Right atrium auricular region (tissue), 2 donors: ENCODE measurements at regions not wholly inside any gene's neighbourhood (a gene's known extent, or its start where the extent isn't known, plus 50 kb on each side); places are given as distances from the start of the nearest gene placed in this dataset.

Source experiments
- DNase-seq: peaks from one replicate; pipeline ENCODE4 v3.0.0-alpha.2; 2019; ENCODE audit warnings: low spot score
- H3K27ac ChIP-seq, 2 donors: fragments of 200-600 bp; sonication (generic); 1 replicate in 1 of 2; 2 replicates in 1 of 2; pipeline ENCODE4 v1.5.1; 2016 to 2019
- H3K27me3 ChIP-seq, 2 donors: fragments of 200-600 bp; sonication (generic); one replicate each; pipeline versions ENCODE4 v1.5.1 to v1.6.0; 2017 to 2019
- H3K36me3 ChIP-seq: fragments of 200-600 bp; sonication (generic); one replicate; pipeline ENCODE4 v1.5.1; 2016
- H3K4me1 ChIP-seq, 2 donors: fragments of 200-600 bp; sonication (generic); one replicate each; pipeline versions ENCODE4 v1.5.1 to v1.6.0; 2017 to 2019
- H3K4me3 ChIP-seq, 2 donors: fragments of 200-600 bp; sonication (generic); 1 replicate in 1 of 2; 2 replicates in 1 of 2; pipeline ENCODE4 v1.5.1; 2017 to 2019; ENCODE audit warnings: mild to moderate bottlenecking in 1 of 2, moderate library complexity in 1 of 2
- H3K9me3 ChIP-seq, 2 donors: fragments of 200-600 bp; sonication (generic); one replicate each; pipeline ENCODE4 v1.5.1; 2019
- CTCF ChIP-seq, 2 donors: fragments of 200-600 bp; sonication (generic); IDR thresholded peaks; one replicate each; pipeline ENCODE4 v1.5.1; 2019; ENCODE audit warnings: antibody characterized with exemption in 2 of 2

GRCh38 chr5:23635938-23636337 lies 128.5 kb downstream of the PRDM9 start:
- H3K27me3 ChIP-seq, result no peaks in the 10 kb centered on the region
- no peak overlapping the region for H3K4me3 ChIP-seq
- no peak for TF ChIP-seq CTCF (IDR thresholded peaks at IDR 0.05)
- H3K27ac ChIP-seq, result no peak overlapping the region
- H3K36me3 ChIP-seq, result no peaks in the 10 kb centered on the region
- DNase-seq, result no peak
- H3K4me1 ChIP-seq, result no peaks in the 10 kb centered on the region
- no peaks in the 10 kb centered on the region for H3K9me3 ChIP-seq

- H3K27ac ChIP-seq, result no peak overlapping the region
- no peak overlapping the region for H3K4me3 ChIP-seq
- no peak for DNase-seq
- H3K27me3 ChIP-seq, result no peaks in the 10 kb centered on the region
- H3K9me3 ChIP-seq, result no peaks in the 10 kb centered on the region
- TF ChIP-seq CTCF (IDR thresholded peaks at IDR 0.05), result no peak
- H3K4me1 ChIP-seq, result no peaks in the 10 kb centered on the region
- H3K36me3 ChIP-seq, result no peaks in the 10 kb centered on the region
Observed at GRCh38 chr5:23639326-23639725, 131.9 kb downstream of the PRDM9 start.

GRCh38 chr5:23648656-23649055 lies 141.2 kb downstream of the PRDM9 start:
- Histone ChIP-seq H3K9me3 (no peaks in the 10 kb centered on the region), H3K27ac (no peak overlapping the region), H3K27me3 (no peaks in the 10 kb centered on the region), H3K4me3 (no peak overlapping the region), H3K4me1 (no peaks in the 10 kb centered on the region), H3K36me3 (no peaks in the 10 kb centered on the region)
- no peak for DNase-seq
- TF ChIP-seq CTCF (IDR thresholded peaks at IDR 0.05), result no peak

- no peak for TF ChIP-seq CTCF (IDR thresholded peaks at IDR 0.05)
- H3K4me1 ChIP-seq, result no peaks in the 10 kb centered on the region
- H3K27ac ChIP-seq, result no peak overlapping the region
- no peaks in the 10 kb centered on the region for H3K27me3 ChIP-seq
- DNase-seq, result no peak
- H3K4me3 ChIP-seq, result no peak overlapping the region
- no peaks in the 10 kb centered on the region for H3K36me3 ChIP-seq
- H3K9me3 ChIP-seq, result no peaks in the 10 kb centered on the region
Observed at GRCh38 chr5:23649594-23649993, 142.2 kb downstream of the PRDM9 start.

- H3K4me1 ChIP-seq, result no peaks in the 10 kb centered on the region
- no peaks in the 10 kb centered on the region for H3K36me3 ChIP-seq
- H3K9me3 ChIP-seq, result no peaks in the 10 kb centered on the region
- TF ChIP-seq CTCF (IDR thresholded peaks at IDR 0.05), result no peak
- no peak for DNase-seq
- no peak overlapping the region for H3K4me3 ChIP-seq
- H3K27ac ChIP-seq, result no peak overlapping the region
- H3K27me3 ChIP-seq, result no peaks in the 10 kb centered on the region
Observed at GRCh38 chr5:23655674-23656073, 148.3 kb downstream of the PRDM9 start.

GRCh38 chr5:23675456-23675855 lies 168.0 kb downstream of the PRDM9 start:
- Histone ChIP-seq H3K4me1 (no peaks in the 10 kb centered on the region), H3K27ac (no peak overlapping the region), H3K27me3 (no peaks in the 10 kb centered on the region), H3K4me3 (no peak overlapping the region), H3K36me3 (no peaks in the 10 kb centered on the region), H3K9me3 (no peaks in the 10 kb centered on the region)
- no peak for TF ChIP-seq CTCF (IDR thresholded peaks at IDR 0.05)
- DNase-seq, result no peak
